GM18867 (cell line): ENCODE measurements at regions not wholly inside any gene's neighbourhood (a gene's known extent, or its start where the extent isn't known, plus 50 kb on each side); places are given as distances from the start of the nearest gene placed in this dataset.
A peak's percentile ranks its signal among the peaks of the same experiment; 100 is the strongest.
"Not testable (repeated sequence)": the region's sequence is repeated elsewhere in the genome, so short reads cannot be mapped to it uniquely, and the experiment has no call there.

Source experiments
- ATAC-seq: cut with Tn5 transposase; IDR thresholded peaks from one replicate; pipeline ENCODE4 v1.9.1; 2021; ENCODE audit warnings: mild to moderate bottlenecking, moderate library complexity; ENCODE audit not compliant: unreplicated experiment

DNA sequence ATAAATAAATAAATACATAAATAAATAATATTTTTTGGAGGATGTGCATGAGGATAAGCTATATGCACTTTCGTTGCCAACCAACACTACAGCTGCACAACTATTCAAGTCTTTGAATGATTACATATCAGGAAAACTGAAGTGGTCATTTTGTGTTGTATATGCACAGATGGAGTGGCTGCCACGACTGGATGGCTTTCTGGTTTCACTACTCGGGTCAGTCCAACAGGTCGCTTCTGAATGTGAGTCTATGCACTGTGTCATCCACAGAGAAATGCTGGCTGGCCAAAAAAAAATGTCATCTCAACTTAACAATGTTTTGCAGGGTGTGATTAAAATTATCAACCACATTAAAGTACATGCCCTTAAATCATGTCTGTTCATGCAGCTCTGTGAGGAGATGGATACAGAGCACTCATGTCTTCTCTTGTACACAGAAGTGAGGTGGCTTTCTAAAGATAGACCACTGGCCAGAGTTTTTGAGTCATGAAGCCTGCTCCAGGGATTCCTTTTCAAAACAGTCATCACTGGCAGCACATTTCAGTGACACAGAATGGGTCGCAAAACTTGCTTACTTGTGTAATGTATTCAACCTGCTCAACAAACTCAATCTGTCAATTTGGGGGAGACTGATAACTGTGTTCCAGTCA, 589.8 kb upstream of the CYLC2 start:
- peak; percentile 48 for ATAC-seq

GRCh38 chr9:102403514-102403913, 591.6 kb upstream of the CYLC2 start:
- no peak for ATAC-seq

- peak; percentile 80 for ATAC-seq
Observed at GRCh38 chr9:102398205-102398604, 596.9 kb upstream of the CYLC2 start.

DNA sequence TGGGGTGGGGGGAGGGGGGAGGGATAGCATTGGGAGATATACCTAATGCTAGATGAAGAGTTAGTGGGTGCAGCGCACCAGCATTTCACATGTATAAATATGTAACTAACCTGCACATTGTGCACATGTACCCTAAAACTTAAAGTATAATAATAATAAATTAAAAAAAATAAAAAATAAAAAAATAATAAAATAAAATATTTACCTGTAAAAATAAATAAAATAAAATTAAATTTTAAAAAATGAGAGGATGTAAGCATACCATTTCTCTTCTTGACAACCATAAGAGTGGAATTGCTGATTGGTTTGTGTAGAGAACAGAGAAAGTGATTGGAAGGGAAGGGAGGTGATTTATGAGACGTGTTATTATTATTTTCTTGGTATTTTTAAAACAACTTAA, 609.5 kb upstream of the CYLC2 start:
- not testable (repeated sequence) for ATAC-seq

DNA sequence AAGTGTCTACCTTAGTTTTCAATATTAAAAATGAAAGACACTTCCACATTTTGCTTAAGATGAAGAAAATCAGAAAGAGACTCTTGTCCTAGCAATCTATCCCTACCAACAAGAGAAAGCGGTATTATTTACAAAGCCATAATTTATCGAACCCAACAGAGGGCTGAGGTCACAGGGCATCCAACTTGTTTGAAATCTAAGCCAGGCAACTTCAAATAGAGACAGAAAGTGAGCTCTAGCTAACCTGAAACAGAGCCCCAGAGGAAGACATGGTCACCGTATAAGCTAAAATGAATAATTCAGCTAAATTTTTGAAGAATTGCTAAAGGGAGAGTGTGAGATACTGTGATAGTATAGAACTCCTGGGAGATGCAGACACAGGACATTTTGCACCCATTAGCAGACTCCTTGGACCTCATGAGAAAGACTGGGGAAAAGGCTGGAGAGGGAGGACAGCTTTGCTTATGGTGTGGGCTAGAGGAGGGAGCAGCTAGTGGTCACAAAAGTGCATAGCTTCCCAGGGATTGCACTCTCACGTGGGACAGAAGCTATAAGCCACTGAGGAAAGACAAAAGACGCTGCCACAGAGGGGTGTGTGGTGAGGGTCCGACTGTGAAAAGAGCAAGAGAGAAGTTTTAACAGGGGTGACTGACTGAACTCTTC, 624.2 kb upstream of the GRIN3A start:
- ATAC-seq, result no peak

GRCh38 chr9:102360846-102361245, 622.4 kb upstream of the GRIN3A start:
- ATAC-seq, result no peak

DNA sequence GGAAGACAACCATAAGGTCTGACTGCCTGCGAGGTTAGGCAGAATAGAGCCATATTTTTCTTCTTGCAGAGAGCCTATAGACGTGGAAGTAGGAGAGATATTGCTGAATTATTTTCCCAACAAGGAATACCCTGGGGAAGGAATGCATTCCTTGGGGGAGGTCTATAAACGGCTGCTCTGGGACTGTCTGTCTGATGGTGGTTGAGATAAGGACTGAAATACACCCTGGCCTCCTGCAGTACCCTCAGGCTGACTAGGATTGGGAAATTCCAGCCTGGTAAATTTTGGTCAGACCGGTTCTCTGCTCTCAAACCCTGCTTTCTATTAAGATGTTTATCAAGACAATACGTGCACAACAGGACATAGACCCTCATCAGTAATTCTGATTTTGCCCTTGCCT, 617.5 kb upstream of the GRIN3A start:
- ATAC-seq, result no peak

GRCh38 chr9:102354041-102354440, 615.6 kb upstream of the GRIN3A start:
- ATAC-seq, result no peak

GRCh38 chr9:102337471-102337870, 599.0 kb upstream of the GRIN3A start:
- ATAC-seq, result not testable (repeated sequence)

DNA sequence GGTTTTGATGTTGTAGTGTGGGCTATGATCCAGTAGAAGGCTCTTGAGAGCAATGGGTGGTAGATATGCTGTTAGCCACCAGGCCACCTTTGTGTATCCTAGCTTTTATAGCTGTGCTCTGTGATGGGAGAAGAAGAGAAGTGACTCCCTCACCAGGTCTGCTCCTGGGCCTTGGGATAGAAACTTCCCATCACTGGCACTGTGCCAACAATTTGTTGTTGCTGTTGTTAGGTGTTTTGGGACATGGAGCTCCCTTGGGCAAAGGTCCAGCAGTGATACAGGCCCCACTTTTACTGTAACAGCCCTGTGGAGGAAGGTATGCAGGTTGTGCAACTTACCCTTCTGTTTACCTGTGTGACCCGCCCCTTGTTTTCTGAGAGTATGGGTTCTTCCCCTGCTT, 570.9 kb upstream of the GRIN3A start:
- ATAC-seq, result no peak

DNA sequence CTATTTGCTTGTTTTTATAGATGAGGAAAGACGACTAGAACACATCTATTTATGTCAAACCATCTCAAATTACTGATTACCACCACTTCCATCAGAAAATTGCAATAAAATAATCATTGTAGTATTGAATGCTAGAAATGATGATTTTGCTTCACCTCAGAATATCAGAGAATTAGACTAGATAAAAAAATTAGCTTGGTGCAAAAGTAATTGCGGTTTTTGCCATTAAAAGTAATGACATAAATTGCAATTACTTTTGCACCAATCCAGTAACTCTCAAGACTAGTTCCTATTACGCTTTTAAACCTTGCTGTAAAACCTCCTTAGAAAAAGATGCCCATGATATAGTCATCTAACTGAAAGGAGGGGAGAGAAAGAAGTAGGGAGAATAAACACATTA, 556.7 kb upstream of the GRIN3A start:
- no peak for ATAC-seq

DNA sequence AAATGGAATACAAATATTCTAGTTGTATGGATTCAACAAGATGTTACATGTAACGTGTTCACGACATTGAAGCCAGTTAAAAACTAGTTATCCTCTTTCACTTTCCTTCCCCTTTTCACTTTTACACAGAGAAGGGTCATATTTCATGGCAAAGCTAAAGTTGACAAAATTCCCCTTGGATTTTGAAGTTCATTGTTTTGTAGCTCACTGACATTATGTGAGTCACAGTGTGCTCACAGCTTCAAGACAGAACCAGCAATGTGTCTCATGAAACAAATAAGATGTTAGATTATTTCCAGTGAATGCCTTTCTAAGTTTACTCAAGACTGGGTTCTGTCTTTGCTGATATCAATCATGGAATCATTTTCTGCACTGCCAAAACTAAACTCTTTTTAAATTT, 535.5 kb upstream of the GRIN3A start:
- ATAC-seq, result no peak

GRCh38 chr9:102253099-102253498, 514.7 kb upstream of the GRIN3A start:
- ATAC-seq, result no peak

GRCh38 chr9:102244916-102245315, 506.5 kb upstream of the GRIN3A start:
- no peak for ATAC-seq

GRCh38 chr9:102237520-102237919, 499.1 kb upstream of the GRIN3A start:
- ATAC-seq, result peak; percentile 86

DNA sequence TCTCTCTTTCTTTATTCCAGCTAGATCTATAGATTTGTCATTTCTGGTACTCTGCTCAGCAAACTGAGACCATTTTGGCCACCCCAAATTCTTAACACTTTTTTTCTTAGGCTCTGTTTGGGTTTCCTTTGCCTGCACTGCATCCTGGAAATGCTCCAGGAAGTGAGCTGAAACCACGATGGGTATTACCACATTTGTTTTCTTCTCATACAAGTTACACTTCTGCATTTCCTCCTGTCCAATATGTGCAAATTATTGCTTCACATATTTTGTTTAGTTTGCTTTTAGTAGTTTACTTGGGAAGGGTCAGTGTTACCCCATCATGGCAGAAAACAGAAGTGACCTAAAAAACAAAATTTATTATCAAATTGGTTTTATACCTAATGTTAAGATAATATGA, 498.6 kb upstream of the GRIN3A start:
- ATAC-seq, result no peak

GRCh38 chr9:102227416-102227815, 489.0 kb upstream of the GRIN3A start:
- not testable (repeated sequence) for ATAC-seq

DNA sequence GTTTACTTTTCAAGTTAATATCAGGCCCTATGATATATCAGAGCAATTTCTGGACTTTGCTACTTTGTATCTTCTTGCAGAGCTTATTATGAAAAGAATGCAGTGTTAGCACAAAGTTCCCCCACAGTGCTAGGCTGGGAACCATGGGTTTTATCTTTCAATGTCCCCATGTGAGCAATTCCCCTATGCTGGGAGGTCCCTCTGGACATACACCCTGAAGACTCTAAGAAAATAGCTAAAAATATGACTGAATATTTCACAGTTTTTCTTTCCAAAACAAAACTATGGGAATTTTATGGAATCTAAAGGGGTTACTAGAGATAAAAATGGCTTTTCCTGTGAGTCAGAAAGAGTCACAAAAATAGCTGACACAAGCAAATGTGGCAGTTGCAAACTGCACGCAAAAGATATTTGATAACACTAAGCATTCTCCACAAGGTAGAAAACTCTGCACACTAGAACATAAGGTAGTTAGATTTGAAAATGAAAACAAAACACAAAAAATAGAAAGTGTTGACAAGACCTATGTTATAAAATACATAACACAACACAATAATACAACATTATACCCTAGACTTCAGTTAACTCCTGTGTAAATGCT, 487.5 kb upstream of the GRIN3A start:
- no peak for ATAC-seq

DNA sequence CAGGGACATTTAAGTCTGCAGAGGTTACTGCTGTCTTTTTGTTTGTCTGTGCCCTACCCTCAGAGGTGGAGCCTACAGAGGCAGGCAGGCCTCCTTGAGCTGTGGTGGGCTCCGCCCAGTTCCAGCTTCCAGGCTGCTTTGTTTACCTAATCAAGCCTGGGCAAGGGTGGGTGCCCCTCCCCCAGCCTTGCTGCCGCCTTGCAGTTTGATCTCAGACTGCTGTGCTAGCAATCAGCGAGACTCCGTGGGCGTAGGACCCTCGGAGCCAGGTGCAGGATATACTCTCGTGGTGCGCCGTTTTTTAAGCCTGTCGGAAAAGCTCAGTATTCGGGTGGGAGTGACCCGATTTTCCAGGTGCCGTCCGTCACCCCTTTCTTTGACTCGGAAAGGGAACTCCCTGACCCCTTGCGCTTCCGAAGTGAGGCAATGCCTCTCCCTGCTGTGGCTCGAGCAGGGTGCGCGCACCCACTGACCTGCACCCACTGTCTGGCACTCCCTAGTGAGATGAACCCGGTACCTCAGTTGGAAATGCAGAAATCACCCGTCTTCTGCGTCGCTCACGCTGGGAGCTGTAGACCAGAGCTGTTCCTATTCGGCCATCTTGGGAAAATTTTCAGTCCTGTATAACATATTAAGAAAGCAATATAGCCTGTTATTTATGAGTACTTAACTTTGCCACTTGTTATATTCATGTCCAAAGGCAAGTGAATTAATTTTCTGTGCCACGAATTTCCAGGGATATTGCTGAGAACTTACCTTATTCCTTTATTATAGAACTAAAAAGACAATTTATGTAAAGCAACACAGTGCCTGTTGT, 485.1 kb upstream of the GRIN3A start:
- not testable (repeated sequence) for ATAC-seq

DNA sequence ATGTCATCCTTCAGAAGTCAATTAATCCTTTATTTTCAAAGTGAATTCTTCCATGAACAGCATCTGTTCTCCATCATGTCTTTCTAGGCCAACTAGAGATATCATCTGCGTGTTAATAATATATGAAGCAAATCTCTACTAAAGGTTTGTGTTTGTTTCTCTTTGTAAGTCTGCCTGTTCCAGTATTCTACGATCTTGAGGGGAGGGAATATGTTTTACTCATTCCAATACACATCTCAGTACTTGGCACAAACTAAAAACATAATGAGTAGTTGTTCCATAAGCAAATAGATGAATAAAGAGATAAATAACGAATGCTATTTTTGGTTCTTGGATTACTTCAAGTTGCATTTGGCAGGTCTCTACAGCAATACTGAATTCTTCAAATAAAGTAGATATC, 470.7 kb upstream of the GRIN3A start:
- no peak for ATAC-seq

- ATAC-seq, result no peak
Observed at GRCh38 chr9:102206432-102206831, 468.0 kb upstream of the GRIN3A start.

DNA sequence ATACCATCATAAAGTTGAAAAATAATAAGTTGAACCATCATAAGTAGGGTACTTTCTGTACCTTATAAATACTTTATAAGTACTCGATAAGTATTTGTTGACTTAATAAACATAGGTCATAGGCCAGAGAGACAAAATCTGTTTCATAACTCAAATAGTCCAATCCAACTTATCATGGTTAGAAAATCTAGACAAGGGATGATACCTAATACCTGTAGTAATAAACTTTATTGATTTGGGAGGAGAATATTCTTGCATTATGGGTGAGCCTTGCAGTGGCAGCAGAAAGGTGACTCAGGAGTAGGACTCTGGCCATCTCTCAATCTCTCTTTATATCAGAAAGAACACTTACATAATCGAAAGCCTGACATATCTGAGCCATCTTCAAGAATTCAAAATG, 466.8 kb upstream of the GRIN3A start:
- ATAC-seq, result no peak
